ENCODE measurements at regions not wholly inside any gene's neighbourhood (a gene's known extent, or its start where the extent isn't known, plus 50 kb on each side); places are given as distances from the start of the nearest gene placed in this dataset.
"Not testable (repeated sequence)": the region's sequence is repeated elsewhere in the genome, so short reads cannot be mapped to it uniquely, and the experiment has no call there.

- DNase-seq, result no peak
These were observed 148.8 kb upstream of the ROPN1 start for GRCh38 chr3:124140746-124141145.

GRCh38 chr3:124142389-124142970, 150.6 kb upstream of the ROPN1 start:
- DNase-seq, result no peak

GRCh38 chr3:124143047-124143446, 151.1 kb upstream of the ROPN1 start:
- no peak for DNase-seq

GRCh38 chr3:124144035-124144814, 152.3 kb upstream of the ROPN1 start:
- no peak for DNase-seq

GRCh38 chr3:124147429-124147828, 155.5 kb upstream of the ROPN1 start:
- no peak for DNase-seq

- DNase-seq, result no peak
These were observed 156.0 kb upstream of the ROPN1 start for GRCh38 chr3:124147946-124148345.

- no peak for DNase-seq
These were observed 157.2 kb upstream of the ROPN1 start for GRCh38 chr3:124149081-124149480.

- DNase-seq, result peak; percentile 75 to 90
These were observed 157.8 kb upstream of the ROPN1 start for GRCh38 chr3:124149771-124150170.

GRCh38 chr3:124152891-124153290, 161.0 kb upstream of the ROPN1 start:
- not testable (repeated sequence) for DNase-seq

- no peak for DNase-seq
These were observed 165.2 kb upstream of the ROPN1 start for GRCh38 chr3:124156866-124157712.

- no peak for DNase-seq
These were observed 165.8 kb upstream of the ROPN1 start for GRCh38 chr3:124157748-124158147.

GRCh38 chr3:124158168-124158881, 166.4 kb upstream of the ROPN1 start:
- DNase-seq, result no peak

- no peak for DNase-seq
These were observed 169.5 kb upstream of the ROPN1 start for GRCh38 chr3:124161448-124161847.

- no peak for DNase-seq
These were observed 171.8 kb upstream of the ROPN1 start for GRCh38 chr3:124163689-124164088.

- no peak for DNase-seq
These were observed 176.3 kb upstream of the ROPN1 start for GRCh38 chr3:124168271-124168670.

- no peak for DNase-seq
These were observed 180.4 kb upstream of the ROPN1 start for GRCh38 chr3:124172283-124172682.

- no peak for DNase-seq
These were observed 180.9 kb upstream of the ROPN1 start for GRCh38 chr3:124172816-124173215.

- DNase-seq, result peak; percentile 100
These were observed 182.6 kb upstream of the ROPN1 start for GRCh38 chr3:124174476-124174875.

GRCh38 chr3:124174910-124175874, 183.3 kb upstream of the ROPN1 start:
- peak; percentile 93 to 95 for DNase-seq

GRCh38 chr3:124177071-124177470, 185.1 kb upstream of the ROPN1 start:
- DNase-seq, result no peak

- no peak for DNase-seq
These were observed 186.6 kb upstream of the ROPN1 start for GRCh38 chr3:124178531-124178930.

- no peak for DNase-seq
These were observed 208.5 kb upstream of the ROPN1 start for GRCh38 chr3:124200407-124200806.

Measured in NCI-H524 (cell line).